GM21447 (cell line): ENCODE measurements at regions not wholly inside any gene's neighbourhood (a gene's known extent, or its start where the extent isn't known, plus 50 kb on each side); places are given as distances from the start of the nearest gene placed in this dataset.

Experiments used
- ATAC-seq: cut with Tn5 transposase; IDR thresholded peaks from one replicate; pipeline ENCODE4 v1.9.1; 2021; ENCODE audit not compliant: unreplicated experiment

DNA sequence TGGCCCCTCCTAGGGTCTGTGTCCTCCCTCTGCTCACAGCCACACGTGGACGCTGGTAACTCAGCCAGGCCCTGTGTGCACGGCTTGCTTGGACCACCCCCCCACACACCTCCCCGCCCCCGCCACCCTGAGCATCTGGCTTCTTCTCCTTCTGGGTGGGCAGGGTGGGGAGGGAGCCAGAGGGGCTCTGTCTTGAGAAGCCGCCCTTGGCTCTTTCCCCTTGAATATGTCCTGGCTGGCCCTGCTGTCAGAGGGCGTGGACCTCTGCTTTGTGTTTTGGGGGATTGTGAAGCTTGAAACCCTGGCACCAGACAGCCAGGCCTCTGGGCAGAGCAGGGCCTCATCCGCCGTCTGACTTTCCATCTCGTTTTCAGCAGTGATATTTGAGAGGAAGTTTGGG lies 72.1 kb downstream of the GLI2 start:
- no peak for ATAC-seq

DNA sequence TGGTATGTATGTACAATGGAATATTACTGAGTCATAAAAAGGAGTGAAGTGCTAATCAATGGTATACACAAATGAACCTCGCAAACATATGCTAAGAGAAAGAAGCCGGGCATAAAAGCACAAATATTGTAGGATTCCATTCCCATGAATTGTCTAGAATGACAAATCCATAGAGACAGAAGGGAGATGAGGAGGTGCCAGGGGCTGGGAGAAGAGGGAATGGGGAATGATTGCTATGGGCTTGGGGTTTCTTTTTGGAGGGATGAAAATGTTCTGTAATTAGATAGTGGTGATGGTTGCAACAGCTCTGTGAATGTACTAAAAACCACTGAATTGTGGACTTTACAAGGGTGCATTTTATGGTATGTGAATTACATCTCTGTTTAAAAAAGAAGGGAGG lies 73.5 kb downstream of the GLI2 start:
- no peak for ATAC-seq

DNA sequence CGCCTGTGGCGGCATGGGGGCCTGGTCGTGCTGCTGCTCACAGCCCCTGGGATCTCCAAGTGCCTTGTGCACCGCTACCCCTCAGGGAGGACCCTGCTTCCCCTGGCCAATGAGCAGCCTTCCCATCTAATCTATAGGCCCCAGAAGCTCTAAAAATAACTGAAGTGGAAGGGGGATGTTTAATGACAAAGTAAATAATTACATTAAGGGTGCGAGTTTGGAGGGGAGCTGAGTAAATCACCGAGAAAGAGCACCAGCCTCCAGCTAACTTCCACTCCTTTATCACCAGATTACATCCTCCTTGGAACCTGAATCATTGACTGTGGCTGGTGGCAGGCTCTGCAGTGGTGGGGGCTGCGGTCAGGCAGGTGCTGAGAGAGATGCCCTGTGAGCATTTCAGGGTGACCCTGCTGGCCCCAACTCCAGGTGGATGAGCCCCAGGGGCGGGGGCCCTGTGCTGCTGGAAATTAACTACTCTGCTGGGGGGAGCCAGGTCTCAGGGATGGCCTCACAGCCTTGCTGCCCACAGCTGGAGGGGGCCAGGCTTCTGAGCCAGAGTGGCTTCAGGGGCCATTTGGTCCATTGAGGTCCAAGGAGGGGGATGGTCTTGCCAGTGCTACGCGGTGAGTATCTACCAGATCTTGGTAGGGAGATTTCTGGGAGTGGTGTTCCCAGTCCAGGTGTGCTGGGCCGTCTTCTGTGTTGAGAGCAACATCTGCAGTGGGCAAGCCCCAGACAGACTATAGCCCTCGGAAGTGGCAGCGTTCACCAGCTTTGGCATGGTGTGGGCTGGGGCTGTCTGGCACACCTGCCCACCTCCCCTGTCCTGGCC lies 74.2 kb downstream of the GLI2 start:
- no peak for ATAC-seq

DNA sequence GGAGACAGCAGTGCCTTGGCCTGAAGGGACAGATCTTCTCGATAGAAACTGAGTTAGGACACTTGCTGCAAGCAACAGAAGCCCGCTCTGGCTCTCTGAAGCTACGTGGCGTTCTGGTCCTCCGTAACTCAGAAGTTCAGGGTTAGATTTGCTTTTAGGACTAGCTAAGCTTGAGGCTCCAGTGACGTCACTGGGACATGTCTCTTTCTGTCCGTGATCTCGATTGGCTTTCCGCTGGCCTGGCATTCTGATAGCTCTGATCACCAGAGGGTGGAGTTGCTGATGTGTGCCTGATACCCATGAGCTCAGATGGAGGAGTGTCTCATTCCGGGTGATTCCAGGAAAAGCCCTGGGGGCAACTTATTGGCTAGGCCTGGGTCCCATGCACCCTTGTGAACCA lies 75.0 kb downstream of the GLI2 start:
- no peak for ATAC-seq

DNA sequence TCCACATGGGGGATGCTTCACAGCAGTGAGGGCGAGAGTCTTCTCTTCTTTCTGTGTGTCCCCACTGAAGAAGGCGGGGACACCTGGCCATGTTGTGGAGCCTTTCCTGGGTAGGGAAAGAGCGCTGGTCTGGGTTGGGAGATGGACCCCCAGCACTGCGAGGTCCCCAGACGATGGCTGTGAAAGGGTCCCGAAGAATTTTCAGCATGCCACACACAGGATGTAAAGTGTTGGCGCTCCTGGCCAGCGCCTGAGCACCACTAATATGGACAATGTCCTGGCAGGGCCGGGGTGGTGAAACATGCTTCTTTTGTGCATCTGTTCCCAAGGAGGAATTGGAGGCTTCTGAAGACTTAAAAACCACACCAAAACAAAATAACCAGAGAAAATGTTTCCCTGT lies 77.2 kb downstream of the GLI2 start:
- no peak for ATAC-seq

DNA sequence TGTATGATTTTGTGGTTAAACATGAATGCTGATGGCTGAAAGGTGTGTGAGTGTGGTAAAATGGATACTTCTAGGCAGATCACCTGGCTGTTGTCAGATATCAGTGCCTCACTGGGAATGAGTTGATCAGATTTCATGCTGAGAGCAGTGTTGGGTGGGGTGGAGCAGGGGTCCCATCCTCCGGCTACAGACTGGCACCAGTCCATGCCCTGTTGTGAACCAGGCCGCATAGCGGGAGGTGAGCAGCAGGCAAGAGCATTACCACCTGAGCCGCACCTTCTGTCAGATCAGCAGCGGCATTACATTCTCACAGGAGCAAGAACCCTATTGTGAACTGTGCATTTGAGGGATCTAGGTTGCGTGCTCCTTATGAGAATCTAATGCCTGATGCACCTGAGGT lies 78.7 kb downstream of the GLI2 start:
- ATAC-seq: no peak

DNA sequence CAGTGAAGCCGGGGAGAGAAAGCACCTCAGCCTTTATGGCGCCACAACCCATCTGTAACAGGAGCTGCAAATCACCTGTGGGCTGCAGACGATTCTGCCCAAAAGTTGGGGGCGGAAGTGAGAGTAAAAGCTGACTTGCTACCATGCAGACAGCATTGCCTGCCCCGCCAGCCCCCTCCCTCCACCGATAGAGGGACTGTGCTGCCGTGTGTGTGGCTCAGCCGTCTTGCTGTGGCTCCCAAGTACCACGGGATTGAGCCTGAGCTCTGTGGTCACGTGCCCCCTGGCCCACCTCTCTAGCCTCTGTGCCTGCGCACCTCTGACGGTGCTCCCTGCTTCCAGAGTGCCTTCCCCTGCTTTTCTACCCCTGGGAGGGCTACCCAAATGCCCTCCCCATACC lies 79.6 kb downstream of the GLI2 start:
- ATAC-seq: no peak

DNA sequence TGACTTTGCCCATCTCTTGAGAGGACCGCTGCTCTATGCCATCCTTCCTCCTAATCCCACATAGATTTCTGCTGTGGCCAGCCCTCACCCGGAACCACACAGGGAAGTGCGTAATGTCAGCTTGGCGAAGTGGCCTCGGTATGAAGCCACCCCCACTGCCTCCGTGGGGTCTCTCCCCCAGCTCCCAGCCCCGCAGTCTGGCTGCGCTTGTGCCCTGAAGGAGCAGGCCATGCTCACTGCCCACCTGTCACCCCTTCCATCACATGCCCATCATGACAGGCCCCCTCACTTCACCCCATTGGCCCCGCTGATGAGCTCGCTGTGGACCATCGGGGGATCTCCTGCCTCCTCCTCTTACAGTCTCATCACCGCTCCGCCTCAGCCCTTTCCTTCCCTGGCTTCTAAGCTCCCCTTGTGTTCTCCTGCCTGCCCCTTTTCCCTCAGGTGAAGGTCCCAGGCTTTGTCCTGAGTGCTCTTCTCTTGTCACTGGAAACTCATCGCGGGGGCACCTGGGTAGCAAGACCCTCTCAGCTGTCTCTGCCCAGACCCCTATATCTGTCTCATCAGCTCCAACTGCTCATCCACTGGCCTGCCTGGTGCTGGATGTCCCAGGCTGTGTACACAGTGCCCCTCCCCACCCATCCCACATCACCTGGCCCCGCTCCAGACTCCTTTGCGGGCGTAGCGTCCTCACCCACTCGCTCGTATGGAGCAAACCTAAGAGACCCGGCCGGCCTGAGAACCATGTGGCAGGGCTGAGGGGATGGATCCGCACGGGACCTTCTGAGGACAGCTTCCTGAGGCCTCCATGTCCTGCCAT lies 81.7 kb downstream of the GLI2 start:
- ATAC-seq: no peak

DNA sequence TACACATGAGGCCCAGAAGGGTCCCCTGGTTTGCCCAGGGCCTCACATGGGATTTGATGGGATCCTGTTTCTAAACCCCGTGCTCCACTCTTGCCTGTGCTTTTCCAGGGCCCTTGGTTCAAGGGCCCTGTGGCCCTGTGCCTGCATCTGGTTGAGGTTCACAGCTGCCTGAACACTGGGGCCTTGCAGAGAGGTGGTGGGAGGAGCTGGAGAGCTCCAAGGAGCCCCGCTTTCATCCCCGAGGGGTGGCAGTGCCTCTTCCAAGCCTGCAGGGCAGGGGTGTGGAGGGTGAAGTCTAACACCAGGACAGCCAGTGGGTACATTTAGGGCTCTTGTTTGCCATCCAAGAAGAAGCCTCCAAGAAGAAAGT lies 82.3 kb downstream of the GLI2 start:
- no peak for ATAC-seq

DNA sequence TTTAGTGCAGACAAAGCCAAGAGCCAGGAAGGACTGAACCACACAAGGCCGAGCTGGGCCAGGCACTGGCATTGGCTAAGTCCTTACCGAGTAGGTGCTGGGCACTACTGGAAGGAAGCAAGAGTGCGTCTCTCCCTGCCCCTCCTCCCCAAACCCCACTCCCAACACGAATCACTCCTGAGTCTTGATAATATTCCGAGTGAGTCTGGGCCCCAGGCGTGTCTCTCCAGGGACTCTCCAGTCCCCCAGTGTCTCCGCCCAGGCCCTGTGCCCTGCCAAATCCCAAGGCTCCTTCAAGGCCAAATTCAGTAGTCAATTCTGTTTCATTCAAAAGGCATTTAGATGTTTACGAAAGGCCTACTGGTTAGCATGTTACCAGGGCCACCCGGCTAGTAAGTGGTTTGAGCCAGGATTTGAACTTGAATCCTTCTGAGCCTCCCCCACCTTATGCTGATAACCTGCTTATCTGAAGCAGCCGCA lies 82.8 kb downstream of the GLI2 start:
- no peak for ATAC-seq

DNA sequence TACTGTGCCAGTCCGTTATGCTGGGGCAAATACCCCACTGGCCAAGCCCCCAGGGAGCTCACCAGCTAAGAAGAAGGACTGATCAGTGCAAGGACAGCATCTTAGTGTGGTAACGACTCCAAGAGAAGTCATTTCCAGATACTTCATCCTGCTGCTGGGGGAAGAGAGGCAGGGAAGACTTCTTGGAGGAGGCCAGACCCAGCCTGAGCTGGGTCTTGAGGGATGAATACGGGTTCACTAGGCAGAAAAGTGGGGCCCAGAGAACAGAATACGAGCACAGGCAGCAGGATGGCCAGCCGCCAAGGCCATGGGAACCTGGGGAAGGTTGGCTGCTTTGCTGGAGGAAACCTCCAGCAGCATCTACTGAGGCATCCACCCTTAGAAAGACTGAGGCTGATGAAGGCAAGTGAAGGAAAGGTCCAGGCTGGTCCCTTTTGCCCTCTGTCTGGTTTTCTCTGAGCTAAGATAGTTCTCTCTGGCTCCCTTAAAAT lies 84.1 kb downstream of the GLI2 start:
- no peak for ATAC-seq

DNA sequence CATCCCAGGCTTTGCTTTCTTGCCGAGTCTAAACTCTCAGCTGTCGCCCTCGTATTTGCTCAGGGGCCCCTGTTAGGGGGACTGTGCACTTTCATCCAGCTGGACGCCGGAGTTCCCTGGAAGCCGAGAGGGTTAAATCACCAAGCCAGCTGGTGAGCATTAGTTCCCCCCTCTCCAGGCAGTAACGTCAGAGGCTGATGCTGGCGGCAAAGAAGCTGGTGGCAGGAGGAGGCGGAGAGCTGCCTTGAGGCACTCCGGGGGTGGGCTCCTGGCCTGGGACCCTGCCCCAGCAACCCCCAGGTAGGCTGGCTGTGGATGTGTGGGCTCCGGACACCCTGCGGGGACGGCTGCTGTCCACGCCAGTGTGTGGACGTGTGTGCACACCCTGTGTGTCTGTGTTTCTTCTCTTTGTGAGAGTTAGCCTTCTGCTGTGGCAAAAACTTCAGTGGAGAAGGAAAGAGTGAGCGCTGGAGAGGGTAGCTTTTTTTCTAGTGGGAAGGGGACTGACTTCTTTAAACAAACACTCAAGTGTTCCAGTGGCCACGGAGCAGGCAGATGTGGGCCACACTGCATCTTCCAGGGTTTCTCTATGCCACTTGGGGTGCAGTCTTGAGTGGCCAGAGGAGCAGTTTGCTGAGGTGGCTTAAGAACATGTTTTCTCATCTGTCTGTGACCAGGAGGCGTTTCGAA lies 84.7 kb downstream of the GLI2 start:
- no peak for ATAC-seq

DNA sequence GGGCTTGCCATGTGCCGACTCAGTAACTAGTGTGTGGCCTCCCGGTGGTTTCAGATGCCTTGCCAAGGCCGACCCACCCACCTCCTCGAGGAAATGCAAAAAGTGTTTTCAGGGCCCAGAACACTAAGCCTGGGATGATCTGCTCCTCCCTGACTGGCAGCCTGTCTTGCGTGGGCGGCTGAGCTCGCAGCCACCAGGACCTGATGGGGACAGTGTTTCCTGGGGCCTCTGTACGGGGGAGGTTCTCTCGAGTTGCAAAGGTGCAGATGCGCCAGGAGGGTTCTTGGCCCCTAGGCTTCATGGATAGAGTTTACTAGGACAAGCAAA lies 85.2 kb downstream of the GLI2 start:
- ATAC-seq: no peak

DNA sequence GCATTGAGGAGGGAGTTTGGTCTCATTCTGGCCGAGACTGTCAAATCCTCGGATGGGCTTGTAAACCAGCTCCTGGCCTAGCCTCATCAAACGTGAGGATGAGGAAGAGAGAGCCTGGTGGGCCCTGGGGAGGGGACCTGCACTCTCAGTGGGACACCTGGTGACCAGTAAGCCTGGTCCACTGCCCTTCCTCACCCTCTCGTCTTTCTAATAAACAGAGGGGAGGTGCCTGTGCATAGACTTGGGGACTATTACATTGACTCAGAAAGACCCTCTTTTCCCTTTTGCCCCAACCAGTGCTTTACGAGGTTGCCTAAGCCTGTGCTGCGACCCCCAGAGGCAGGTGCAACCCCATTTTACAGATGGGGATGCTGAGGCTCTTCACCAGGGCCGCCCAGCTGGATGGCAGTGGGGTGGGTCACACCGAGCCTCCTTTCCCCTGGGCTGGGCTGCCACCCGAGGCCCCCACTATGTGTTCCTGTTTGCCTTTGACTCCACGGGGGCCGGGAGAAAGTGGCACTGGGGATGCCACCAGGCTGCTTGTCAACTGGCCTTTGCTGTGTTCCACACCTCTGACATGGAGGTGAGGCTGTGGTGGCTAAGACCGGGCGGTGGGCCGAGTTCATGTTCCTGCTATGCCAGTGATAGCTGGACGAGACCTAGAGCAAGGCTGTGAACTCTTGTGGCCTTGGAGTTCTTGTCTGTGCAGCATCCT lies 85.9 kb downstream of the GLI2 start:
- no peak for ATAC-seq

DNA sequence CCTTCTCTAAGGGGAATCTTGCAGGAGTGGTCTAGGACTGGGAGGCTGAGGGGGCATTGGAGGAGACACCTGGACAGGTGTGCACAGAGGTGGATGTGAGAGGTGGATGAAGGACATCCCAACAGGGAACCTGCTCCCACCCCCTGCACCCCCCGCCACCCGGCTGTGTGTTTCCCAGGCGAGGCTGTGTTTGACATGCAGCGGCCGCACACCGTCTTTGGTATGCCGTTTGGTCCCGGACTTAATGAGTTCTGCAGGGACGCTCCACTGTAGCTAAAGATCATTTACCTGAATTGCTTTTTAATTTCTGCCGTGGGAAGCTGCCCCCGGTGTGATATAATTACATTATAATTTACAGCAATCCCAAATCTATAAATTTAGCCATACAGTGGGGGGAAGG lies 87.3 kb downstream of the GLI2 start:
- ATAC-seq: no peak

DNA sequence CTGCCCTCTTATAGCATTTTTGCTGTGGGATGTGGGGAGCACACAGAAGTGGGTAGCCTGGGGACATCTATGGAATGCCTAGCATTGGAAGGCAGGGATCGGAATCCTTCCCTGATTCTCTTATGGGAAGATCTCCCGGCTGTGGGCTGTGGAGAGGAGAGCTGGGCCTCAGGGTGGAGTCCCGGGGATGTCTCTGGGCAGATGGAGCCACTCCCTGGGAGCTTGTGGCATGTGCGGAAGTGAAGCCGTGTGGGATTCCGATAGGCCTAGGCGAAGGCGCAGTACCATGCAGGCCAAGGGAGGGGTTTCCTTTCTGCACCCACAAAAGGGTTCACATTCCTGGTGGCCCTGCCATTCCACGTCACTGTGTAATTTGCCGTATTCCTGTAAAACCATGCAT lies 87.9 kb downstream of the GLI2 start:
- no peak for ATAC-seq

DNA sequence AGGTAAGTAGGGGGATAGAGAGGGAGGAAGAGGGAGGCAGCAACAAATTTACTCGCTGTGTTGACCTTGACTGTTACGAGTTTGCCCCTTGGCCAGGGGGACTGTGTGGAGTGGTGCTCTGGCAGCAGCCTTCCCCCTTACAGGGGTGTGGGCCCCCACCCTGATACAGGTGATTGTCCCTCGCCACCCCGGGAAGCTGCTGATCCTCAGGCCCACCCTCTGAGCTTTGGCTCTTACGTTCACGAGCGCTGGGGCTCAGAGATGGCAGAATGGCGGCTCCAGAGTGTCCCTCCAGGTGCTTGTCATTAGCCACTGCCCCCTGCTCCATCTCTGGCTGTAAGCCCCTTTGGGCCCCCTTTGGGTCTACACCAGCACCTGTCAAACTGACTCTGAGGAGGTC lies 88.6 kb downstream of the GLI2 start:
- ATAC-seq: no peak

DNA sequence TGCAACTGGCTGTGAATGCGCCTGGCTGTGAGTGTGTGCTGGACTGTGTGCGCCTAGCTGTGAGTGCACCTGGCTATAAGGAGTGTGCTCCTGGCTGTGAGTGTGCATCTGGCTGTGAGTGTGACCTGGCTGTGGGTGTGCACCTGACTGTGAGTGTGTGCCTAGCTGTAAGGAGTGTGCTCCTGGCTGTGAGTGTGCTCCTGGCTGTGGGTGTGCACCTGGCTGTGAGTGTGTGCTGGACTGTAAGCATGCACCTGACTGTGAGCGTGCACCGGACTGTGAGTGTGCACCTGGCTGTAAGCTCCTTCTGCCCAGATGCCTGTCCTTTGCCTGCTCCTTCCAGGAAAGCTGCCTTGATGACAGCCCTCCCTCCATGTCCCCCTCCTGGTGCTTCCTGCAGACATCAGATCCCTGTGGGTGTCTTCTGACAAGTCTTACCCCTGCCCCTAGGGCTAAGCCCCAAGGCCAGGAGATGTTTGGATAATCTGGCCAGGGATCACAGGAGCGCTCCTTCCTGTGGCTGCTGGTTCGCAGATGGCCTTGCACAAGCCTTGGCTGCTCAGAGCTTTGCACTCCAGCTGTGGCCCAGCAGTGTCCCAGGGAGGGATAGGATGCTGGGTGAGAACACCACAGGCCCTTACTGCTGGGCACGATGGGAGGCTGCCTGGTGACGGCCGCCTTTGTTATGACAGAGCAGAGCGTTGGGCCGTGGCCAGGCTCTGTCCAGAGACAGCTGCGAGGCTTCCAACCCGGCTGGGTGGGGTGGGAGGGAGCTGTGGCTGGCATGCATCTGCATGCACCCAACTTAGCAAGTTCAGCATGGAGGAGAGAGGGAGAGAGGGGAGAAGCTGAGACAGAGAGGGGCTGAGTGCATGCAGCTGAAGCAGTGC lies 89.9 kb downstream of the GLI2 start:
- no peak for ATAC-seq

DNA sequence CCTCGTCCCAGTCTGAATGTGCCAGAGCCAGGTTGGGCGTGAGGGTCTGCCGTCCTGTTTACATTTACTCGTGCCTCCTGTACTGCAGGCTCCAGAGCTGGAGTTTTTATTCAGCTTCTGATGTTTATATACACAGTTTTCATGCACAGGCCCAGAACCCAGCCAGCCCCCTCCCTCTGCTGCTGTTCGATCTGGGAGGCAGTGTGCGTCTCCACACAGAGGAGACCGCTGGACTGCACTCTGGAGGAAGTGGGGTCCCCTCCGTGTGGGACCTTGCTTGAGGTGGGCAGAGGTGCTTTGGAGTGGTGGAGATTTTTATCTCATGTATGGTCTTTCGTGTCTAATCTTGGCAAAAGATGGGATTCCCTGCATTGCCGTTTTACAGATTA lies 90.6 kb downstream of the GLI2 start:
- no peak for ATAC-seq

DNA sequence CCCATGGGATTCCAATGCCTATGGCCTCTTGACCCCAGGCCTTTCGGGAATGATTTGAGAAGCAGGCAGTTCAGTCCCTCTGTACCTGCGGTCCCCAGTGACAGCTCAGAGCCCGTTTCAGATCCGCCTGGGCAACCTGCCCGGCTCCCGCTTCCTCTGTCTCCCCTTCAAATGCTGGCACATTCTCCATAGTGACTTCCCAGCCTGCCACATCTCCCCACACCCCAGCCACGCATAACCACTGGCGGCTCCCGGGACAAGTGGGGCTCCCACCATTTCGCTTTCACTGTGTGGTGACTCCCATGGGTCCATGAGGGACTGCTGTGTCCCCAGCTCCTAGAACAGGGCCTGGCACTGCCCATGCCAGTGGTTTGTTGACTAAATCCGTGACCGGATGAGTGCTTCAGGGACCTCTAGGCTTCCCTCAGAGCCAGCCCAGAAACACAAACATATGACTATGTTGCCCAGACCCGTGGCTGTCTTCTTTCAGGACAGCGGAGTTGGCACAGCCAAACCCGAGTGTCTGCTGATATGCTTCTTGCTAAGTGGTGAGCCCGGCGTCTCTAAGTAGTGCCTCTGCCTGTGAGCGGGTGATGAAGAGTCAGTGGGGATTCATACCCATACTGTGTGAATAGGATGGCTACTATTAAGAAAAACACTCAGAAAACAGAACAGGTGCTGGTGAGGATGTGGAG lies 91.2 kb downstream of the GLI2 start:
- no peak for ATAC-seq
